ENCODE measurements at regions not wholly inside any gene's neighbourhood (a gene's known extent, or its start where the extent isn't known, plus 50 kb on each side); places are given as distances from the start of the nearest gene placed in this dataset.

GRCh38 chr15:95486224-95486623, 844.3 kb upstream of the NR2F2 start:
- no peak for DNase-seq (ENCODE audit: low spot score in 2 of 2)
- H3K9me3 ChIP-seq = peaks cover 0 to 10% of the 10 kb centered on the region in 2 donors
- TF ChIP-seq POLR2A (IDR thresholded peaks at IDR 0.05) = no peak
- no peak for TF ChIP-seq POLR2AphosphoS5 (IDR thresholded peaks at IDR 0.05)
- no peak for TF ChIP-seq CTCF (IDR thresholded peaks at IDR 0.05)
- intact Hi-C loops (cut with DNase I; ENCODE audit: low total_unique reads) = no loop called here
- H3K36me3 ChIP-seq = no peaks in the 10 kb centered on the region
- no peak overlapping the region for H3K27ac ChIP-seq
- no peaks in the 10 kb centered on the region for H3K4me1 ChIP-seq
- H3K27me3 ChIP-seq = no peaks in the 10 kb centered on the region
- H3K4me3 ChIP-seq = no peak overlapping the region

GRCh38 chr15:95489103-95489502, 841.4 kb upstream of the NR2F2 start:
- no peaks in the 10 kb centered on the region for H3K27me3 ChIP-seq
- DNase-seq (ENCODE audit: low spot score in 2 of 2) = no peak
- H3K4me3 ChIP-seq = no peak overlapping the region
- H3K9me3 ChIP-seq = peaks cover 0 to 10% of the 10 kb centered on the region in 2 donors
- TF ChIP-seq POLR2A (IDR thresholded peaks at IDR 0.05) = no peak
- TF ChIP-seq POLR2AphosphoS5 (IDR thresholded peaks at IDR 0.05) = no peak
- no peak for TF ChIP-seq CTCF (IDR thresholded peaks at IDR 0.05)
- intact Hi-C loops (cut with DNase I; ENCODE audit: low total_unique reads) = no loop called here
- H3K4me1 ChIP-seq = no peaks in the 10 kb centered on the region
- H3K27ac ChIP-seq = no peak overlapping the region
- no peaks in the 10 kb centered on the region for H3K36me3 ChIP-seq

- Histone ChIP-seq H3K9me3 (no peaks in the 10 kb centered on the region), H3K27ac (no peak overlapping the region), H3K27me3 (no peaks in the 10 kb centered on the region), H3K4me1 (no peaks in the 10 kb centered on the region), H3K4me3 (no peak overlapping the region), H3K36me3 (no peaks in the 10 kb centered on the region)
- TF ChIP-seq POLR2A (IDR thresholded peaks at IDR 0.05) (no peak), CTCF (IDR thresholded peaks at IDR 0.05) (no peak), POLR2AphosphoS5 (IDR thresholded peaks at IDR 0.05) (no peak)
- intact Hi-C loops (cut with DNase I; ENCODE audit: low total_unique reads) = no loop called here
- DNase-seq (ENCODE audit: low spot score in 2 of 2) = no peak
These were observed 838.0 kb upstream of the NR2F2 start for GRCh38 chr15:95492388-95493070.

GRCh38 chr15:95494971-95495541, 835.4 kb upstream of the NR2F2 start:
- H3K27ac ChIP-seq = no peak overlapping the region
- no peaks in the 10 kb centered on the region for H3K9me3 ChIP-seq
- TF ChIP-seq POLR2AphosphoS5 (IDR thresholded peaks at IDR 0.05) (no peak), CTCF (IDR thresholded peaks at IDR 0.05) (no peak), POLR2A (IDR thresholded peaks at IDR 0.05) (no peak)
- intact Hi-C loops (cut with DNase I; ENCODE audit: low total_unique reads) = no loop called here
- H3K27me3 ChIP-seq = no peaks in the 10 kb centered on the region
- no peaks in the 10 kb centered on the region for H3K4me1 ChIP-seq
- no peak overlapping the region for H3K4me3 ChIP-seq
- H3K36me3 ChIP-seq = no peaks in the 10 kb centered on the region
- DNase-seq (ENCODE audit: low spot score in 2 of 2) = no peak

GRCh38 chr15:95497634-95498033, 832.9 kb upstream of the NR2F2 start:
- no peaks in the 10 kb centered on the region for H3K9me3 ChIP-seq
- intact Hi-C loops (cut with DNase I; ENCODE audit: low total_unique reads) = no loop called here

More at GRCh38 chr15:95497634-95498033, 832.9 kb upstream of the NR2F2 start:
- H3K36me3 ChIP-seq = no peaks in the 10 kb centered on the region
- no peak overlapping the region for H3K4me3 ChIP-seq
- no peak for DNase-seq (ENCODE audit: low spot score in 2 of 2)
- no peak overlapping the region for H3K27ac ChIP-seq
- TF ChIP-seq CTCF (IDR thresholded peaks at IDR 0.05) (no peak), POLR2A (IDR thresholded peaks at IDR 0.05) (no peak), POLR2AphosphoS5 (IDR thresholded peaks at IDR 0.05) (no peak)
- H3K4me1 ChIP-seq = no peaks in the 10 kb centered on the region
- H3K27me3 ChIP-seq = no peaks in the 10 kb centered on the region
